Femur (tissue), 1 donor: ENCODE measurements at regions not wholly inside any gene's neighbourhood (a gene's known extent, or its start where the extent isn't known, plus 50 kb on each side); places are given as distances from the start of the nearest gene placed in this dataset.

Experiments
- DNase-seq: peaks from one replicate; pipeline ENCODE4 v3.0.0-alpha.2; 2017

- no peak for DNase-seq
Observed at GRCh38 chr5:21694567-21694966, 1158.6 kb downstream of the CDH12 start.

- DNase-seq = no peak
Observed at GRCh38 chr5:21693591-21693990, 1159.6 kb downstream of the CDH12 start.

DNA sequence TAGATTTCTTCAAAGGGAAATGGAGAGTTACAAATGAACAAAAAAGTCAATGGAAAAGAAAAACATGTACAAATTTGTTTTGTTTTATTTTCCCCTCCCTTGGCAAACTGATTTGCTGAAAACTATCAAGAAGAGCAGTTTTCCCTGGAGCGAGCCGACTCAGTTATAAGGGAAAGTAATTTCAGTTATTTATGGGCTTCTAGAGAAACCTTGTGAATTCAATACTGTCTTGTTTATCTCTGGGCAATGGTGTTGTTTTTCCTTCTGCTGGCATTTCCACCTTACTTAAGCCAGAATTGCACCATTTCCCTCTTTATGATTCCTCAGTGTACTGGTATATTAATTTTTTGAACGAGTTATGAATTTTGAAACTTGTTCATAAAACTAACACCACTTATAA, 1163.6 kb downstream of the CDH12 start:
- DNase-seq = no peak

DNA sequence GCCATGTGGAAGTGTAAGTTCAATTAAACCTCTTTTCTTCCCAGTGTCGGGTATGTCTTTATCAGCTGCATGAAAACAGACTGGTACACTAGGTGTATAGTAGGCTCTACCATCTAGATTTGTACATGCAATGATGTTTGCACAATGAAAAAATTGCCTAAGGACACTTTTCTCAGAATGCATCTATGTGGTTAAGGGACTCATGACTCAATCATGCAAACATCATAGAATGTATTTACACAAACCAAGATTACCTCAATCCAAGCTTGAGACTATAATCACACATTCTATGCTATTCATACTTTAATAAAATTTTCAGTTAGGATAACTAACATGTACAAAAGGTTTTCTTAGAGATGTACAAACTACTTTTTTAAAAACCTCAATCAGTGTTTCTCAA, 1164.5 kb downstream of the CDH12 start:
- no peak for DNase-seq

DNA sequence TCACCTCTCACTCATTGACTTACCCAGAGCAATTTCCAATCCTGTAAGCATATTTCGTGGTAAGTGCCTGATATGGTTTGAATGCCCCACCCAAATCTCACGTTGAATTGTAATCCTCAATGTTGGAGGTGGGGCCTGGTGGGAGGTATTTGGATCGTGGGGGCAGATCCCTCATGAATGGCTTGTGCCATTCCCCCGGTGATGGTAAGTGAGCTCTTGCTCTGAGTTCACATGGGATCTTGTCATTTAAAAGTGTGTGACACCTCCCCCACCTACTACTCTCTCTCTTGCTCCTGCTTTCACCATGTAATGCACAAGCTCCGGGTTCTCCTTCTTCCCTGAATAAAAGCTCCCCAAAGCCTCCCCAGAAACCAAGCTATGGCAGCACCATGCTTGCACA, 1165.5 kb downstream of the CDH12 start:
- DNase-seq = no peak

GRCh38 chr5:21686706-21687105, 1166.4 kb downstream of the CDH12 start:
- DNase-seq = no peak

DNA sequence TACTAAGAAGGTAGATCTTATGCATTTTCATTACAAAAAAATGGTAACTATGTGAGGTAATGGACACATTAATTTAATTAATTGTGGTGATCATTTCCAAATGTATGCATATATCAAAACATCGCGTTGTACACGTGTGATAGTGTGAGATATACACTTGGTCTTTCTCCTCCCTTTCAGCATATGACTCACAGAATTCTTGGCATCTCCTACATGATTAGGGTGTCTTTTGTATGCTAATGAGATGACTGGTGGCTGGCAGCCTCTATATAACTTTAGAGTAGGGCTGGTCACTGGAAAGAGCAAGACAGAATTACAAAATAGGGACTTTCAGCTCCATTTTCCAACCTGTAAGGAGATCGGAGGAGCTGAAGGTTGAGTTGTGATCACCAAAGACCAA, 1167.6 kb downstream of the CDH12 start:
- DNase-seq = no peak

DNA sequence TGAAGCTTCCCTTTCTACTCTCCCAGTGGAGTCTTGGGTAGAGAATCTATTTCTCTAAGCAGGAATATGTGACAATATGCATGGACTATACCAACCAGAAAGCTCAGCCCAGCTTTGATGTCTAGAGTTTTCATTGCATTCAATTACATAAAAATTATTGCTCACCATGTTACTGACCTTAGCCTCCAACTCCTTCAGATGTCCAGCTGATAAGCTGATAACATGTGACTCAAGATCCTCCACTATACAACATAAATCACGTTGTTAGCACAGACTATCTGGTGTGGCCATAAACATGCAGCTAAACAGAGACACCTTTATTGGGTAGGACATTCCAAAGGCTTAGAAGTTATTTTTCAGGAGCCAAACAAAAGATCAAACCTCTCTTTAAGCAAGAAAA, 1168.2 kb downstream of the CDH12 start:
- no peak for DNase-seq

GRCh38 chr5:21681911-21682310, 1171.2 kb downstream of the CDH12 start:
- DNase-seq = no peak

GRCh38 chr5:21680641-21681040, 1172.5 kb downstream of the CDH12 start:
- DNase-seq = no peak

GRCh38 chr5:21680196-21680595, 1172.9 kb downstream of the CDH12 start:
- DNase-seq = no peak

GRCh38 chr5:21678526-21678925, 1174.6 kb downstream of the CDH12 start:
- DNase-seq = no peak

- no peak for DNase-seq
Observed at GRCh38 chr5:21672911-21673310, 1180.2 kb downstream of the CDH12 start.

- DNase-seq = no peak
Observed at GRCh38 chr5:21672360-21672759, 1180.8 kb downstream of the CDH12 start.

DNA sequence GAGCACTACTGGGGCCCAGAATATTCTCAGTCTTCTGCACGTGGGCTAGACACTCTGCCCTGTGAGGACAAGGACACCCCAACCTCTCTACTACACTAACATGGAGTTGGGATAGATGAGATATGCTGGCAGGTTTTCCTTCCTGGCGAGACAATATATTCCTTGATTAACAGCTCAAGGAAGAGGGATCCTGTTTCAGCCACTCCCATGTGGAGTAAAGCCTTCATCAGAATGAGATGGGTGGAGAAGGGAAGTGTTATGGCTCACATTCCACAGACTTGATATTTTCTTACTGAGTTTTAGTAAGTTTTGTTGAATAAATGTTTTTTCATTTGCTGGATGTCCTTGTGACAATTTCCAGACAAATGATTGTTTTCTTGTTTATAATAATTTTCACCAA, 1187.6 kb downstream of the CDH12 start:
- DNase-seq = no peak

DNA sequence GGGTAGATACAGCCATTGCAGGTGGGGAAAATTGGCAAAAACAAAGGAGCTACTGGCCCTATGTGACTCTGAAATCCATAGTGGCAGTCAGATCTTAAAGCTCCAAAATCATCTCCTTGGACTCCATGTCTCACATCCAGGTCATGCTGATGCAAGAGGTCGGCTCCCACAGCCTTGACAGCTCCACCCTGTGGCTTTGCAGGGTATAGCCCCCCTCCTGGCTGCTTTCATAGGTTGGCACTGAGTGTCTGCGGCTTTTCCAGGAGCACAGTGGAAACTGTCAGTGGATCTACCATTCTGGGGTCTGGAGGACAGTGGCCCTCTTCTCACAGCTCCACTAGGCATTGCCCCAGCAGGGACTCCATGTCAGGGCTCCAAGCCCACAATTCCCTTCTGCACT, 1190.1 kb downstream of the CDH12 start:
- no peak for DNase-seq

DNA sequence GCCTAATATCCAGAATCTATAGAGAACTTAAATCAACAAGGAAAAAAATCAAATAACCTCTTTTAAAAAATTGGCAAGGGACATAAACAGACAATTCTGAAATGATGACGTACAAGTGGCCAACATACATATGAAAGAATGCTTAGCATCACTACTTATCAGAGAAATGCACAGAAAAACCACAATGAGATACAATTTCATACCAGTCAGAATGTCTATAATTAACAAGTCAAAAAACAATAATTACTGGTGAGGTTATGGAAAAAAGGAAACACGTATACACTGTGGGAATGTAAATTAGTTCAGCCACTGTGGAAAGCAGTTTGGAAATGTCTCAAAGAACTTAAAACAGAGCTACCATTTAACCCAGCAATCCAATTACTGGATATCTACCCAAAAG, 1192.0 kb downstream of the CDH12 start:
- no peak for DNase-seq

GRCh38 chr5:21654556-21654955, 1198.6 kb downstream of the CDH12 start:
- no peak for DNase-seq

GRCh38 chr5:21649969-21650368, 1203.2 kb downstream of the CDH12 start:
- DNase-seq = no peak

DNA sequence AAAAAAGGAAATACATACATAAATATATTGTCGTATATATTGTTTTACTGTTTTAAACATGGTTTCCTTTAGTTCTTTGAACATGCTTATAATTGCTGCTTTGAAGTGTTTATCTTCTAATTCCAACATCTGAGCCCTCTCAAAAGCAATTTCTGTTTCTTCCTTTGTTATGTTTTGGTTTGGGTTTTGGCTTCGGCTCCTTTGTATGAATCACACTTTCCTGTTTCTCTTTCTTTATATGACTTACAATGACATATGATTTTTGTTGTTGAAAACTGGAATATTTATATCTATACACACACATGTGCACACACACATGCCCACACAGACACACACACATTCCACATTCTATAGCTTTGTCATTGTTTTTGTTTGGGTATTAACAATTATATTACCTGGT, 1206.7 kb downstream of the CDH12 start:
- DNase-seq = no peak

- no peak for DNase-seq
Observed at GRCh38 chr5:21644032-21644431, 1209.1 kb downstream of the CDH12 start.

DNA sequence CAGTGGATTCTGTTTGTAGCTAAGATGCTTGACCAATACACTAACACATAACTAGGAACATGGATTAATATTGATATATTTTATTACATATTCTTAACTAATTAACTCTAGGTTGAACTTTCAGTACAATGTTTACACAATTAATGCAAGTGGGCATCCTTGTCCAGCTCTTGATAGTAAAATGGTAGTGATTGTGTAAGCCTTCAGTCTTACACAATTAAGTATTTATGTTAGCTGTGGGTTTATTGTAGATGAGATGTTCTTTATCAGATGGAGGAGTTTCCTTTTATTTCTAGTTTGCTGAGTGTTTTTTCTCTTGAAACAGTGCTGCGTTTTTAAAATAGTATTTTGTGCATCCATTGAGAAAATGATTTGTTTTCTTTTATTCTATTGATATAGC, 1210.8 kb downstream of the CDH12 start:
- DNase-seq = no peak

GRCh38 chr5:21623831-21624230, 1229.3 kb downstream of the CDH12 start:
- DNase-seq = no peak

DNA sequence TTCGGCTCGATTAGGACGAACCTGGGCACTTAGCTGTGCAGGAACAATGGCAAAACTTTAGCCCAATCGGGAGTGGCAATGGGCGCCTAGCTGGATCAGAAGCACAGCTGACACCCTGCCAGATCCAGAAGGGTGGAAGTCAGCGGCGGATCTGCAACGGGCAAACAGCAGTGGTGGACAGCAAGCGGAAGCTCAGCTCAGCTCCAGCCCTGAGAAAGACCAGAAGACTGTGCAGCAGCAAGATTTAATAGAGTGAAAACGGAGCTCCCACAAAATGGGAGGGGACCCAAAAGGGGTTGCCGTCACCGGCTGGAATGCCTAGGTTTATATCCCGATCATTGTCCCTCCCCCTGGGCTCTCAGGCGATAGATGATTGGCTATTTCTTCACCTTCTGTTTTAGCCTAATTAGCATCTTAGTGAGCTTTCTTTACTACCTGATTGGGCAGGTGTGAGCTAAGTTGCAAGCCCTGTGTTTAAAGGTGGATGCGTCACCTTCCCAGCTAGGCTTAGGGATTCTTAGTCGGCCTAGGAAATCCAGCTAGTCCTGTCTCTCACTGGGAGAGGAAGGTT, 1237.9 kb downstream of the CDH12 start:
- no peak for DNase-seq

DNA sequence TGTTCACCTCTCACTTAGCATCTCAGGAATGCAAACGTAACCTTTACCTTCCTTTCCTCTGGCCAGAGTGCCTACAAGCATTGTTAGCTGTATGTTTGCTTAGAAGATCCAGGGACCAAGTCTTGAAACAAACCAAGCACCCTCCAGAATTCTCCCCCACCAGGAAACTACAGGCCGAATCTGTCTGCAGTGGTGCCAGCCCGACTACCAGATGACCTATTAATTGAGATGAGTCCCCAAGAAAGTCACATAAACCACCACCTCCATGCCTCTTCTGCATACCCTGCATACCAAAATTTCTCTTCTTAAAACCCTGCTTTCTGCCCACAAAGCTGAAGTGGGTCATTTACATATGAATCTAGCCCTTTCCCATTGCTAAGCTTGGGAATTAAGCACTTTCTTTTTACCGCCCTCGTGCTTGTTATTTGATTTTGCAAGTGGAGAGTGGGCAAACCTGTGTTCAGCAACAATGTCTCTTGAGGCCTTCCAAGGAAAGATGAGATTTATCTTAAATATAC, 1239.1 kb downstream of the CDH12 start:
- no peak for DNase-seq

DNA sequence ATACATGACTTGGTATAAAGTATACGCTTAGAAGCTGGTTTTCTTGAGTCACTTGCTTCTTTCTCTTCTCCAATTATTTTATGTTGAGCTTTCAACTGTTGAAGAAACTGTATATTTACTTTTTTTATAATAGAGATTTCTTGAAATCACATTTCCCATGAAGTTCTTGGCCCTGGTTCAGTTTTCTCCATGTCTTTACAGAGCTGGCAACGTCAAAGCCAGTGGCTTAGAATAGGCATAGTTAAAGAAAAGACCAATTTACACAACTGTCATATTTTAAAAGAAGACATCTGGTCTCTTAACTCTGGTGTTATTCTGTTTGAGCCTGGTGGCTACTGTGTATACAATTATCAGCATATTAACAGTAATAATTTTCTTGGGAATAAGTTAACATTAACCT, 1249.3 kb downstream of the CDH12 start:
- DNase-seq = no peak
